Activated T-cell treated with anti-CD3 and anti-CD28 coated beads, Interleukin-2, amount 50 U/mL, for 4 hours (primary cell): ENCODE measurements at regions not wholly inside any gene's neighbourhood (a gene's known extent, or its start where the extent isn't known, plus 50 kb on each side); places are given as distances from the start of the nearest gene placed in this dataset.
"Not testable (repeated sequence)": the region's sequence is repeated elsewhere in the genome, so short reads cannot be mapped to it uniquely, and the experiment has no call there.

Experiments
- ATAC-seq, 2 donors: fragments of 200-7000 bp; cut with Tn5 transposase; one replicate each; pipeline ENCODE4 v1.10.0; 2021
- DNase-seq: peaks from one replicate; pipeline ENCODE4 v3.0.0-alpha.2; 2020
- H3K27me3 Mint-ChIP-seq: one replicate; pipeline ENCODE4 v1.8.0; 2021; ENCODE audit warnings: low read depth, mixed read lengths
- H3K36me3 Mint-ChIP-seq: one replicate; pipeline ENCODE4 v1.8.0; 2022; ENCODE audit warnings: mixed read lengths; ENCODE audit not compliant: insufficient read depth
- H3K4me1 Mint-ChIP-seq: one replicate; pipeline ENCODE4 v1.8.0; 2021; ENCODE audit warnings: low read depth, mixed read lengths
- H3K4me3 Mint-ChIP-seq: one replicate; pipeline ENCODE4 v1.8.0; 2021; ENCODE audit warnings: mild to moderate bottlenecking, moderate library complexity, mixed read lengths
- H3K9me3 Mint-ChIP-seq: one replicate; pipeline ENCODE4 v1.8.0; 2021; ENCODE audit warnings: mixed read lengths

DNA sequence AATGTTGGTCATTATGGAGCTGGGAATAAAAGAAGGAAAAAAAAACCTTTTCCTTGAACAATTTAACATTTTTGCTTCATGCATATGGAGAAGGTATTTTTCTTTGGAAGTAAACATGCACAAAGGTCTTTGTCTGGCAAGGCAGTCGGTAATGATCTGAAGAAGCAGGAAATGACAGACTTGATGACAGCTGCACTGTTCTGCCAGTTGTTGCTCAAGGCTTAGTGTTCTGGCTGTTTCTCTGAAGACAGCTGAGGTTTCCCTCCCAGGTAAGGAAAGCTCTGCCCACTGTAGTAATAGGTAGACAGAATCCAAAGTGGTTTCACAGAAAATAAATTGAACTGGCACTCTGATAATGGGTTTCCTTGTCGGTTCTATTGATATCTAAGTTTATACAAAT, 308.4 kb upstream of the GCFC2 start:
- DNase-seq, result no peak
- ATAC-seq, result no peak
- no peaks in the 10 kb centered on the region for H3K27me3 Mint-ChIP-seq

DNA sequence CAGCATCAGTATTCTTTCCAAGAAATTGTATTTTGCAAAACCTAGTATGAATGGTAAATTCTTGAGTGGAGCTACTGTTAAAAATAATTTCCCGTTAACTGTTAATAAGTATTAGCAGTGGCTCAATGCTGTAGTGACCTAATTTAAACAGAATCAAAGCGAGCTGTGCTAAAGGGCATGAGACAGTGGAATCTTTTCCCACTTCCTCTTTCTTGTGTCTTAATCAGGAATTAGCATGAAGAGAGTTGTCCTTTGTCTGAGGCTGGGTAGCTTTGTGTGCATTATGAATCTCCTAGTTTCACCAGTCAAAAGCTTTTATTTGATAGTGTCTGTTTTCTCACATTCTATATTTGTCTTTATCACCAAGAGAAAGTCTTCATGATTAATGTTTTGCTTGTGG, 298.8 kb upstream of the GCFC2 start:
- Mint-ChIP-seq H3K27me3 (no peaks in the 10 kb centered on the region), H3K4me1 (no peaks in the 10 kb centered on the region), H3K9me3 (peaks cover 5% of the 10 kb centered on the region), H3K4me3 (no peak overlapping the region), H3K36me3 (no peaks in the 10 kb centered on the region)
- DNase-seq (no peak), ATAC-seq (no peak)

More for the DNA sequence above, 308.4 kb upstream of the GCFC2 start:
- H3K9me3 Mint-ChIP-seq, result peaks cover 10% of the 10 kb centered on the region
- no peaks in the 10 kb centered on the region for H3K36me3 Mint-ChIP-seq
- no peak overlapping the region for H3K4me3 Mint-ChIP-seq
- H3K4me1 Mint-ChIP-seq, result no peaks in the 10 kb centered on the region

DNA sequence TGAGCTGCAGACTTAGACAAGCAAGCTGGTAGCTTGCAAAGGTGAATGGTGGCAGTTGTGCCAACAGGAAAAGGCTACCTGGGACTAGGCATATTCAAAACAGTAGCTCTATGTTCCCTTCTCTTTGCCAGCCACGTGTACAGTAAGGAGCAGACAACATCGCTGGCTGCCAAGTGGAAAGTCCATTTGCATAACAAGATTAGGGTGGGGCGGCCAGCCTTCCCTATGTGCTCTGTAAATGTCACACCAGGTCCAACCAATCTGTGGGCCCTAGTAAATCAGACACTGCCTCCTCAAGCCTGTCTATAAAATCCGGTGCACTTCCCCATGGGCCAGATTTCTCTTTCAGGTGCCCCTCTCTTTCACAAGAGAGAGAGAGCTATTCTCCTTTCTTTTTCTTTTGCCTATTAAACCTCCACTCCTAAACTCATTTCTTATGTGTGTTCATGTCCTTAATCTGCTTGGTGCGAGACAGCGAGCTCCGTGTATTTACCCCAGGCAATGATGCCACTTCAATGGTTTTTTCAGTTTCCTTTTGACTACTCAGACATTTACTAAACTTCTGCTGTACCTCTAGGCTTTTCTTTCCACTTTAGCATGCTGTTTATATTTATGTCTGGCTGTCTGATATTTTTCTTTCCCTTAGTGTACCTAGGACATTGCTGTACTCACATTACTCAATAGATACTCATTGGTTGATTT, 297.4 kb upstream of the GCFC2 start:
- Mint-ChIP-seq H3K4me1 (no peaks in the 10 kb centered on the region), H3K27me3 (no peaks in the 10 kb centered on the region), H3K4me3 (no peak overlapping the region), H3K36me3 (no peaks in the 10 kb centered on the region), H3K9me3 (peaks cover 5% of the 10 kb centered on the region)
- DNase-seq (no peak), ATAC-seq (no peak)

GRCh38 chr2:76000425-76000824, 289.7 kb upstream of the GCFC2 start:
- no peak for ATAC-seq
- Mint-ChIP-seq H3K9me3 (peaks cover 19% of the 10 kb centered on the region), H3K36me3 (no peaks in the 10 kb centered on the region), H3K4me3 (no peak overlapping the region), H3K27me3 (no peaks in the 10 kb centered on the region), H3K4me1 (no peaks in the 10 kb centered on the region)
- no peak for DNase-seq

- no peaks in the 10 kb centered on the region for H3K4me1 Mint-ChIP-seq
- H3K9me3 Mint-ChIP-seq, result peaks cover 26% of the 10 kb centered on the region
- no peaks in the 10 kb centered on the region for H3K27me3 Mint-ChIP-seq
- no peaks in the 10 kb centered on the region for H3K36me3 Mint-ChIP-seq
- no peak for ATAC-seq
- no peak overlapping the region for H3K4me3 Mint-ChIP-seq
- no peak for DNase-seq
Measured at GRCh38 chr2:75998451-75998850, 287.7 kb upstream of the GCFC2 start.

GRCh38 chr2:75994759-75995158, 284.0 kb upstream of the GCFC2 start:
- DNase-seq (no peak), ATAC-seq (no peak)
- Mint-ChIP-seq H3K4me1 (no peaks in the 10 kb centered on the region), H3K9me3 (peaks cover 40% of the 10 kb centered on the region), H3K36me3 (no peaks in the 10 kb centered on the region), H3K4me3 (no peak overlapping the region), H3K27me3 (no peaks in the 10 kb centered on the region)

DNA sequence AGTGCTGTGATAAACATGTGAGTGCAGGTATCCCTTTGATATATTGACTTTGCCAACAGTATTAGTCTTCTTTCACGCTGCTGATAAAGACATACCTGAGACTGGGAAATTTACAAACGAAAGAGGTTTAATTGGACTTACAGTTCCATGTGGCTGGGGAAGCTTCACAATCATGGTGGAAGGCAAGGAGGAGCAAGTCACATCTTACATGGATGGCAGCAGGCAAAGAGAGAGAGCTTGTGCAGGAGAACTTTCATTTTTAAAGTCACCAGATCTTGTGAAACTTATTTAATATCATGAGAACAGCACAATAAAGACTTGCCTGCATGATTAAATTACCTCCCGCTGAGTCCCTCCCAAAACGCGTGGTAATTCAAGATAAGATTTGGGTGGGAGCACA, 277.9 kb upstream of the GCFC2 start:
- H3K36me3 Mint-ChIP-seq, DNase-seq, H3K27me3 Mint-ChIP-seq, H3K4me3 Mint-ChIP-seq, H3K4me1 Mint-ChIP-seq, ATAC-seq: not testable (repeated sequence)
- H3K9me3 Mint-ChIP-seq, result peaks cover 40% of the 10 kb centered on the region

DNA sequence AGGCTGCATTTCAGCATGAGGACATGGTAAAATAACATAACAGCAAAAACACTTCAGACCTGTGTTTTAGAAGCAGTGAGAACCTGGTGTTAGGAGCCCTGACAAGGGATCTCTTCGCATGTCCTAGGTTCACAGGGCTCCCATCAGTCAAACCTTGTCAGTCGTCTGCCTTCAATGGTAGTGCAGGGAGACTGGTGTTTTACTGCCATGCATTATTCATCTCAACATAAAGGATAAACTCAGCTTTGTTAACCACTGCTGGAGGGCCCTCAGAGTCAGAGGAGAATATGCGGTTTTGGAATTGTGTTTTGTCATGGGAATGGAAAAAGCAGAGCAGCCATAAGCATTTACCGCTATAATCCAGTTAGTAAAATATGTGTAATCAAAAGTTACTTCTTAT, 275.9 kb upstream of the GCFC2 start:
- no peaks in the 10 kb centered on the region for H3K36me3 Mint-ChIP-seq
- ATAC-seq (no peak), DNase-seq (no peak)
- H3K27me3 Mint-ChIP-seq, result no peaks in the 10 kb centered on the region
- peaks cover 23% of the 10 kb centered on the region for H3K9me3 Mint-ChIP-seq
- H3K4me1 Mint-ChIP-seq, result no peaks in the 10 kb centered on the region
- no peak overlapping the region for H3K4me3 Mint-ChIP-seq

- DNase-seq (no peak), ATAC-seq (no peak)
- Mint-ChIP-seq H3K4me1 (no peaks in the 10 kb centered on the region), H3K27me3 (no peaks in the 10 kb centered on the region), H3K9me3 (peaks cover 5% of the 10 kb centered on the region), H3K36me3 (no peaks in the 10 kb centered on the region), H3K4me3 (no peak overlapping the region)
Measured at GRCh38 chr2:75982719-75983118, 272.0 kb upstream of the GCFC2 start.

DNA sequence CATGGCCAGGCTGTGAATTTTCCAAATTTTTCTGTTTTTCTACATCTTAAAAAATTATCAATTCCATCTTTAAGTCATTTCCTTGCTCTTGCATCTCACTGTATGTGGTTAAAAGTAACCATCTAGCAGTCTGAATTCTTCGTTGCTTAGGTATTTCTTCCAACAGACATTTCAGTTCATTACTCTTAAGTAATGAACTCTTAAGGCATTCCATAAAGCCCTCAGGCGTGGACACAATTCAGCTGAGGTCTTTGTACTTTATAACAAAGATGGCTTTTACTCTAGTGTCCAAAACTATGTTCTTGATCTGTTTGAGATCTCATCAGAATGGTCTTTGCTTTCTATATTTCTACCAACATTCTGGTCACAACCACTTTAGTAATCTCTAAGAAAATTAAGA, 253.9 kb upstream of the GCFC2 start:
- no peak for DNase-seq
- H3K9me3 Mint-ChIP-seq, result peaks cover 4% of the 10 kb centered on the region
- no peaks in the 10 kb centered on the region for H3K4me1 Mint-ChIP-seq
- no peaks in the 10 kb centered on the region for H3K36me3 Mint-ChIP-seq
- no peak for ATAC-seq
- H3K4me3 Mint-ChIP-seq, result no peak overlapping the region
- no peaks in the 10 kb centered on the region for H3K27me3 Mint-ChIP-seq

- DNase-seq (no peak), ATAC-seq (no peak)
- Mint-ChIP-seq H3K36me3 (no peaks in the 10 kb centered on the region), H3K27me3 (no peaks in the 10 kb centered on the region), H3K4me3 (no peak overlapping the region), H3K4me1 (no peaks in the 10 kb centered on the region), H3K9me3 (no peaks in the 10 kb centered on the region)
Measured at GRCh38 chr2:75960472-75961009, 249.8 kb upstream of the GCFC2 start.

GRCh38 chr2:75959724-75960471, 249.2 kb upstream of the GCFC2 start:
- Mint-ChIP-seq H3K4me1 (no peaks in the 10 kb centered on the region), H3K36me3 (no peaks in the 10 kb centered on the region), H3K4me3 (no peak overlapping the region), H3K27me3 (no peaks in the 10 kb centered on the region), H3K9me3 (no peaks in the 10 kb centered on the region)
- no peak for DNase-seq
- ATAC-seq, result no peak

GRCh38 chr2:75954761-75955160, 244.0 kb upstream of the GCFC2 start:
- H3K9me3 Mint-ChIP-seq, result no peaks in the 10 kb centered on the region
- no peaks in the 10 kb centered on the region for H3K4me1 Mint-ChIP-seq
- no peaks in the 10 kb centered on the region for H3K36me3 Mint-ChIP-seq
- H3K27me3 Mint-ChIP-seq, result no peaks in the 10 kb centered on the region
- DNase-seq (no peak), ATAC-seq (no peak)
- H3K4me3 Mint-ChIP-seq, result no peak overlapping the region

DNA sequence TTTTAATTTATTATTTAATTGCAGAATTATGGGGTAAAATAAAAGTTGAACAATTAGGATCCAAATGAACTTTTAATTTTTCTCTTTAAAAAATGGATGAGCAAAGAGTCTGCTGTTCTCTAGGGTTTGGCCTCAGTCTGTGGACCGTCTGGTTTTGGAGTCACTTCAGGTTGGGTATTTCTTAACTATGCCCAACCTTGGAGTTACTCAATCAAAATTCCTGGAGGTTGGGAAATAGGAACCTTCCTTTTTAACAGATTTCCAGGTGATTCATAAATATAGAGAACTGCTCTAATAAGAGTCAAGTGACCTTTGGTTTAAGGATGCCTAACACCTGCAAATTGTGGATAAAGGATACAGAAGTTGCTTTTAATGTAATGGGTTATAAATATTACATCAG, 241.5 kb upstream of the GCFC2 start:
- H3K4me1 Mint-ChIP-seq, result no peaks in the 10 kb centered on the region
- DNase-seq (no peak), ATAC-seq (no peak)
- H3K36me3 Mint-ChIP-seq, result no peaks in the 10 kb centered on the region
- no peaks in the 10 kb centered on the region for H3K27me3 Mint-ChIP-seq
- no peaks in the 10 kb centered on the region for H3K9me3 Mint-ChIP-seq
- H3K4me3 Mint-ChIP-seq, result no peak overlapping the region

DNA sequence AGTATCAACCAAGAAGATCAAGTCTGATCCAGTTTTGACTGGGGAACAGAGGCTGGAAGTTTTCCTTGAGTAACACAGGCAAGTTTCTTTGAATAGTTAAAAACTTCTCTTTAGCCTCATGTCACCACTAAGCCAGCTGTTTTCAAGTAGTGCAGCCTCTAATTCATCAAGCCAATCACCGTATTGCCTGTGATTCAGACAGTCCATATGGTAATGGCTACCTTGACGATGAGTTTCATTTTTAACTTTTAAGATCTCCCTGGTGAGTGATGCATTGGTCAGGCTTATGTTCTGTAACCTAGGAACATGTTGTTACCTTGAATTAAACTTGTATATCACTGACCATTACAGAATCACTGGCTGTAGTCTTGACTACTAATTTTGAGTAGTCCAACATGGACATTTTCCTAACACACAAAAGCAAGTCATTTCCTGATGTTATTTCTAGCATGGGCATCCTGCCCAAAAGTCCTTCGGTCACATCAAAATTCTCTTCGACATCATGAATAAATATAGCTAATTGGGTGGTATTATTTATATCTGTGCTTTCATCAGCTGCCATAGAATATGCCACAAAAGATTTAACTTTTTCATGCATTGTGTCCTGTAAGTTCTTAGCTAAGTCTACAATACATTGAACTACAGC, 238.8 kb upstream of the GCFC2 start:
- Mint-ChIP-seq H3K27me3 (no peaks in the 10 kb centered on the region), H3K4me1 (no peaks in the 10 kb centered on the region), H3K9me3 (no peaks in the 10 kb centered on the region), H3K36me3 (no peaks in the 10 kb centered on the region), H3K4me3 (no peak overlapping the region)
- ATAC-seq, result no peak
- DNase-seq, result no peak
